GM12874 (cell line): ENCODE measurements at regions not wholly inside any gene's neighbourhood (a gene's known extent, or its start where the extent isn't known, plus 50 kb on each side); places are given as distances from the start of the nearest gene placed in this dataset.

ENCODE experiments used
- TF ChIP-seq, protein P1 (sequence below): IDR thresholded peaks from 2 replicates; pipeline ENCODE4 v1.5.1; 2011; ENCODE audit warnings: low read depth, mild to moderate bottlenecking, control low read depth, low read length, moderate library complexity; ENCODE audit not compliant: insufficient read depth

DNA sequence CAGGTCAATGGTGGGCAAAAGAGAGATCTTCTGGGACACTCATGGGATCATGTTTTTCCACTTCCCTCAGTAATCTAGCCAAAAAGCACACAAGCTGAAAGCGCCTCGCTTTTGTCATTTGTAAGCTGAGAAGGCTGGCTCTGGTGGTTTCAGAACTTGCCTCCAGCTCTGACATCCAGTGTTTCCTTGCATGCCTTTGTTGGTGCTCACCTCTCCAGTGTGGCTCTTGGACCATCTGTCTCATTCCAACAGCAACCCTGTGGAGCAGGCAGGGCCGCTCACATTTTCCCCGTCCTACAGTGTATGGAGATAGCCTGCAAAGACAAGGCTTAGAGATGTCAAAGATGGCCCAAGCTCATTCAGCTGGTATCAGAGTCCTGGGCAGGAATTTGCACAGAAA lies 160.8 kb upstream of the KLF4 start:
- TF ChIP-seq, protein P1, sequence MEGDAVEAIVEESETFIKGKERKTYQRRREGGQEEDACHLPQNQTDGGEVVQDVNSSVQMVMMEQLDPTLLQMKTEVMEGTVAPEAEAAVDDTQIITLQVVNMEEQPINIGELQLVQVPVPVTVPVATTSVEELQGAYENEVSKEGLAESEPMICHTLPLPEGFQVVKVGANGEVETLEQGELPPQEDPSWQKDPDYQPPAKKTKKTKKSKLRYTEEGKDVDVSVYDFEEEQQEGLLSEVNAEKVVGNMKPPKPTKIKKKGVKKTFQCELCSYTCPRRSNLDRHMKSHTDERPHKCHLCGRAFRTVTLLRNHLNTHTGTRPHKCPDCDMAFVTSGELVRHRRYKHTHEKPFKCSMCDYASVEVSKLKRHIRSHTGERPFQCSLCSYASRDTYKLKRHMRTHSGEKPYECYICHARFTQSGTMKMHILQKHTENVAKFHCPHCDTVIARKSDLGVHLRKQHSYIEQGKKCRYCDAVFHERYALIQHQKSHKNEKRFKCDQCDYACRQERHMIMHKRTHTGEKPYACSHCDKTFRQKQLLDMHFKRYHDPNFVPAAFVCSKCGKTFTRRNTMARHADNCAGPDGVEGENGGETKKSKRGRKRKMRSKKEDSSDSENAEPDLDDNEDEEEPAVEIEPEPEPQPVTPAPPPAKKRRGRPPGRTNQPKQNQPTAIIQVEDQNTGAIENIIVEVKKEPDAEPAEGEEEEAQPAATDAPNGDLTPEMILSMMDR: no peak

DNA sequence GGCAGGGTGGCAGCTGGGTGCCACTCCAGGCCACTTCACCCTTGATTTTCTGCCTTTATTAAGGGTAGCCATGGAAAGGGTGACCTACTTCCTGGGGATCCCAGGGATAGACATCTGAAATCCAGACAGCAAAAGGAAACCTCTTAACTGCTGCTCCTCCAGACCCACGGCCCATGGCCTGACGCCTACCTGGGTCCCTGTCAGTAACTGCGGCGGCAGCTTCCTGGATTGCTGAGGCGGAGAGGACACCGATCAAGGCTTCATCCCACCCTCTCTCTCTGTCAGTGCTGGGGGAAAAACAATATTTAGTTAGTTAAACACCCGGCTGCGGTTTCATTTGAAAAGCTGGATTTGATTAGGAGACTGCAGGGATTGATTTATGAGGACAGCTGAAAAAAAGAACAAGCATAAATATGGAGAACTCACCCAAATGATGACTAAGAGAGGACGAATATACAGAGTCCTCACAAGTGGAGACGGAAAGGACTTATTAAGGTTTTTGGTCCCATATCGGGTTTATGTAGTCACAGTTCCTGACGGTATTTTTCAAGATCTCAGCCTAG lies 158.7 kb upstream of the KLF4 start:
- TF ChIP-seq, protein P1: no peak

DNA sequence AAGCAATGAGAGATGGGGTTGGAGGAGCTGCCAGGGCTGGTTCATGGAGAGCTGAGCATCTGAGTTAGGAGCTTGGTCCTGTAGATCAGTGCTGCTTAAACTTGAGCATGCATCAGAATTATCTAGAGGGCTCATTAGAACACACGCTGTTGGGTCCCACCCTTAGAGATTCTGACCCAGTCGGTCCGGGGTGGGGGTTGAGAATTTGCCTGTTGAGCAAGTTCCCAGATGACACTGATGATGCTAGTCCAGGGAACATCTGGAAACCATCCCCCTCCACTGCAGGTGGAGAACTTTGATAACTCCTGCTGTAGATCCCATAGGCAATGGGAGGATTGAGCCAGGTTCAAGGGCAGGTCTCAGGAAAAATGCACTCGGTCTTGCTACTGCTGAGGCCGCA lies 158.0 kb upstream of the KLF4 start:
- TF ChIP-seq, protein P1: no peak

DNA sequence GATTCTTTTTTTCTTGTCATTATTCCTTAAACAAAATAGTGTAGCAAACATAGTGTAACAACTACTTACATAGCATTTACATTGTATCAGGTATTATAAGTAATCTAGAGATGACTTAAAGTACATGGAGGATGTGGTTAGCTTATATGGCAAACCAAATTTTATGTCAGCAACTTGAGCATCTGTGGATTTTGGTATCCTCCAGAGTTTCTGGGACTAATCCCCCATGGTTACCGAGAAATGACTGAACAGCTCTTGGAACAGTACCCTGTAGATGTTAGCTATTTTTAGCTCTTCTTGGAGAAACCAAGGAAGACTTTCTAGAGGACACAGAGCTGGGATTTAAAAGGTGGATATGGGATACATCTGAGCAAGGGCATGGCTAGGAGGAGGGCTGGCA lies 157.6 kb upstream of the KLF4 start:
- TF ChIP-seq, protein P1: no peak

DNA sequence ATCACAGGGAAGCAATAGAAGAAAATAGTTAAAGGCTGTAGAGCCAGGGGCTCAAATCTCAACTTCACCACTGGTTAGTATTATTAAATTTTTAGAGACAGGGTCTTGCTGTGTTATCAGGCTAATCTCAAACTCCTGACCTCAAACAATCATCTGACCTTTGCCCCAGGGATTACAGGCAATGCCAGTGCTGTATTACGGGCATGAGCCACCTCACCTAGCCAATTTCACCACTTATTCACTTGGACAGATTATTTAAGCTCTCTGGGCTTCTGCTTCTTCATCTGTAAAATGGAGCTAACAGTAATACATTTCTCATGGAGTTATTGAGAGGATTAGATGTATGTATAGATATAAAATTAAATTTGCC lies 155.9 kb upstream of the KLF4 start:
- TF ChIP-seq, protein P1: no peak

DNA sequence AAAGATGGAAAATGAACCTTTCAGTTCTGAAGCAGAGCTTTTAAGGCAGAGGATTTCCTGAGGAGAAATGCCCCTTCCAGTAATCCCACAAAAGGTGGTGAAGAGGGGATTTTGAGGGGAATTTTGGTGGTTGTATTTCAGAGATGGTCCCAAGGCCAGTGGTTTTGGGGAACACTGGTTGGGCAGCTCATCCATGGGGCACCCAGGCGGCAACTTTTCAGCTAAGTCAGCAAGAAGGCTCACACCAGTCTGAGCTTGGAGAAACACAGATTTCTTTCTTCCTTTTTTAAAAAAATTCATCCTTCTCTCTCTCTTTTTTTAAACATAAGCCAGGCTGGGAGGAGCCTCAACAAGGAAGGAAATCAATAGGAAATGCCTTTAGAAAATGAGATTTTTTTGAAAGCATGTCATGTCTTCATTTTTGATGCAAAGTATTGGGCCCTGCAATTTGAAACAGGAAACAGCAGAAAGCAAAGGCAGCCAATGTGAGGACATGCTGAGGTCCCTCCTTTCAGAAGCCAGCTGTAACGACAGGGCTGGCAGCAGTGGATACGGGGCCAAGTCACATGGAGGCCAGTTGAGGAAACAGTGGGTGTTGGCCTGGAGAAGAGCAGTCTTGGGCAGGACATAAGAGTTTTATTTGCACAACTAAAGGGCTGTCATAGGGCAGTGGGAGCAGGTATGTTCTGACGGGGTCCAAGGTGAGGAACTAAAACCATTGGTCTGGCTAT lies 155.3 kb upstream of the KLF4 start:
- TF ChIP-seq, protein P1: no peak

DNA sequence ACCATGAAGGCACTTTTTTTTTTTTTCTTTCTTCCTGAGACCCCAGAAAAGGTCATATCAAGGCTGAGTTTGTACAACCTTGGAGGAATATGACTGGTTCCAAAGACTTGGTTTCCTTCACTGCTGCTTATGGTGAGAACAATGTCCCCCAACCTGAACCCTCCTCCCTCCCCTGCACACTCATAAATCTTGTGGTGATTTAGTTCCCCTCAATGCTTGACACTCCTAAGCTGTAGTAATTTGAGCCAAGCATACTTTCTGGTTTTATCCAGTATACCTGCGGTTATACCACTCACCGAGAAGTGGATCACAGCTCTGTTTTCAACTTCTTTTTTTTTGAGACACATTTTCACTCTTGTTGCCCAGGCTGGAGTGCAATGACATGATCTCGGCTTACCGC lies 149.9 kb upstream of the KLF4 start:
- TF ChIP-seq, protein P1: no peak
